ENCODE measurements at regions not wholly inside any gene's neighbourhood (a gene's known extent, or its start where the extent isn't known, plus 50 kb on each side); places are given as distances from the start of the nearest gene placed in this dataset.

DNA sequence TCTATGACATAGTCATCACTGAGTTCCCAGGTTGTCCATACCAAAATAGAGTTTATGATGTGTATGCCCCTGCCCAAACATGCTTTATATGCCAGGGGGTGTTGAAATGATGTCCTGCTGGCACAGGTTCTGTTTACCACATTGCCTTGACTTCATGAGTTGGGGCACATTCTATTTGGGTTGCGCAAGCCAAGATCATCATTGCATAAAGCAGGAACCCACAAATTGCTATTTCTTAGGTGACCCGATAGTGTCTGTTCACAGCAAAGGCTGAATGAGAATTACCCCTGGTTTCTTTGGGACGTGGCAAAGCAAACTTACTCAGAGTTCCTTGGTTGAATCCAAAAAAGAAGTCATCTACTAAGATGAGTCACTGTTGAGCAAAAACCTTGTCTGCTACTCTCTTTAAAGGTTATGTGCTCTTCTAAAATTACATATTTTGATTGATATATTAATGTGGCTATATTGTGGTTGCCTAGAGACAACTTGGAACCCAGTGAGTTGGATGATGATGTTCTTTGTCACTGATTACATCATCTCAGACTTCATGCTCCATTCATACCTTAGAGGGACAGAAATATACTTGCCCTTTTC is 912.6 kb upstream of the SOX9 start:
- Histone ChIP-seq H3K4me2 (ENCODE audit: low read length) (no peak overlapping the region), H3K27ac (ENCODE audit: low read depth, low read length, poor library complexity, severe bottlenecking) (no peak overlapping the region)

DNA sequence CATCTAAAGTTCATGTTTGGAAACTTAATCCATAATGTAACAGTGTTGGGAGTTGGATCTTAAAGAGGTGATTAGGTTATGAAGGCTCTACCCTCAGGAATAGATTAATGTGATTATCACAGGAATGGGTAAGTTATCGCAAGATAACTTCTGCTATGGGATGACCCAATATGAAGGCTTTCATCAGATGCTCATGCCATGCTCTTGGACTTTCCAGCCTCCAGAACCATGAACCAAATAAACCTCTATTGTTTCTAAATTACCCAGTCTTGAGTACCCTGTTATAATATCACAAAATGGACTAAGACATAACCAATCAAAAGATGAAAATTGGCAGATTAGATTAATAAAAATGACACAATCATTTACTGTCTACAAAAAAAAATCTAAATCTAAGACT is 906.9 kb upstream of the SOX9 start:
- no peaks in the 10 kb centered on the region for H3K79me2 ChIP-seq (ENCODE audit: insufficient read depth, low read length)
- H3F3A ChIP-seq (ENCODE audit: insufficient read depth, low read length), result no peaks in the 10 kb centered on the region
- no peaks in the 10 kb centered on the region for H3K9me2 ChIP-seq (ENCODE audit: low read depth, low read length)
- no peaks in the 10 kb centered on the region for H3K4me1 ChIP-seq (ENCODE audit: insufficient read depth, low read length, severe bottlenecking)
- no peaks in the 10 kb centered on the region for H3K36me3 ChIP-seq (ENCODE audit: insufficient read depth, low read length)
- no peak overlapping the region for H3K4me2 ChIP-seq (ENCODE audit: low read length)
- H3K9me3 ChIP-seq (ENCODE audit: low read length), result no peaks in the 10 kb centered on the region
- H3K27me3 ChIP-seq (ENCODE audit: insufficient read depth, low read length), result no peaks in the 10 kb centered on the region
- H3K4me3 ChIP-seq (ENCODE audit: low read depth, low read length, poor library complexity, severe bottlenecking), result no peak overlapping the region
- H3K9ac ChIP-seq (ENCODE audit: low read length), result no peak overlapping the region
- no peak overlapping the region for H2AFZ ChIP-seq (ENCODE audit: low read length)
- H3K27ac ChIP-seq (ENCODE audit: low read depth, low read length, poor library complexity, severe bottlenecking), result no peak overlapping the region
- TF ChIP-seq, protein P1, sequence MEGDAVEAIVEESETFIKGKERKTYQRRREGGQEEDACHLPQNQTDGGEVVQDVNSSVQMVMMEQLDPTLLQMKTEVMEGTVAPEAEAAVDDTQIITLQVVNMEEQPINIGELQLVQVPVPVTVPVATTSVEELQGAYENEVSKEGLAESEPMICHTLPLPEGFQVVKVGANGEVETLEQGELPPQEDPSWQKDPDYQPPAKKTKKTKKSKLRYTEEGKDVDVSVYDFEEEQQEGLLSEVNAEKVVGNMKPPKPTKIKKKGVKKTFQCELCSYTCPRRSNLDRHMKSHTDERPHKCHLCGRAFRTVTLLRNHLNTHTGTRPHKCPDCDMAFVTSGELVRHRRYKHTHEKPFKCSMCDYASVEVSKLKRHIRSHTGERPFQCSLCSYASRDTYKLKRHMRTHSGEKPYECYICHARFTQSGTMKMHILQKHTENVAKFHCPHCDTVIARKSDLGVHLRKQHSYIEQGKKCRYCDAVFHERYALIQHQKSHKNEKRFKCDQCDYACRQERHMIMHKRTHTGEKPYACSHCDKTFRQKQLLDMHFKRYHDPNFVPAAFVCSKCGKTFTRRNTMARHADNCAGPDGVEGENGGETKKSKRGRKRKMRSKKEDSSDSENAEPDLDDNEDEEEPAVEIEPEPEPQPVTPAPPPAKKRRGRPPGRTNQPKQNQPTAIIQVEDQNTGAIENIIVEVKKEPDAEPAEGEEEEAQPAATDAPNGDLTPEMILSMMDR (IDR thresholded peaks at IDR 0.05; ENCODE audit: low read length), result no peak
- no peak for TF ChIP-seq EZH2 (IDR thresholded peaks at IDR 0.05; ENCODE audit: borderline replicate concordance, low read length)
- no peaks in the 10 kb centered on the region for H4K20me1 ChIP-seq (ENCODE audit: insufficient read depth, low read length)

More for the DNA sequence above, 912.6 kb upstream of the SOX9 start:
- no peak overlapping the region for H3K4me3 ChIP-seq (ENCODE audit: low read depth, low read length, poor library complexity, severe bottlenecking)
- no peaks in the 10 kb centered on the region for H4K20me1 ChIP-seq (ENCODE audit: insufficient read depth, low read length)
- TF ChIP-seq, protein P1 (IDR thresholded peaks at IDR 0.05; ENCODE audit: low read length), result no peak
- no peak for TF ChIP-seq EZH2 (IDR thresholded peaks at IDR 0.05; ENCODE audit: borderline replicate concordance, low read length)
- no peaks in the 10 kb centered on the region for H3K9me3 ChIP-seq (ENCODE audit: low read length)
- no peaks in the 10 kb centered on the region for H3K79me2 ChIP-seq (ENCODE audit: insufficient read depth, low read length)
- H3K4me1 ChIP-seq (ENCODE audit: insufficient read depth, low read length, severe bottlenecking), result no peaks in the 10 kb centered on the region
- H3K27me3 ChIP-seq (ENCODE audit: insufficient read depth, low read length), result no peaks in the 10 kb centered on the region
- no peaks in the 10 kb centered on the region for H3F3A ChIP-seq (ENCODE audit: insufficient read depth, low read length)
- H3K9me2 ChIP-seq (ENCODE audit: low read depth, low read length), result no peaks in the 10 kb centered on the region
- H3K9ac ChIP-seq (ENCODE audit: low read length), result no peak overlapping the region
- no peaks in the 10 kb centered on the region for H3K36me3 ChIP-seq (ENCODE audit: insufficient read depth, low read length)
- no peak overlapping the region for H2AFZ ChIP-seq (ENCODE audit: low read length)

DNA sequence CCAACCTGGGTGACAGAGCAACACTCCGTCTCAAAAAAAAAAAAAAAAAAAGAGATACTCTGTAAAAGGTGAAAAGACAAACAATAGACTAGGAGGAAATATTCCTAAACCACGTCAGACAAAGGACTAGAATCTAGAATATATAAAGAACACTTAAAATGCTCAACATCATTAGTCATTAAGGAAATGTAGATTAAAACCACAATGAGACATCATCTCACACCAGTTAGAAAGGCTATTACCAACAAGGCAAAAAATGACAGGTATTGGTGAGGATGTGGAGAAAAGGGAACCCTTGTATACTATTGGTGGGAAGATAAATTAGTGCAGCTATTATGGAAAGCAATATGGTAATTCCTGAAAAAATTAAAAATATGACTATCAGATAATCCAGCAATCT is 903.1 kb upstream of the SOX9 start:
- no peak overlapping the region for H3K27ac ChIP-seq (ENCODE audit: low read depth, low read length, poor library complexity, severe bottlenecking)
- H3K9me3 ChIP-seq (ENCODE audit: low read length), result no peaks in the 10 kb centered on the region
- no peaks in the 10 kb centered on the region for H3K9me2 ChIP-seq (ENCODE audit: low read depth, low read length)
- H4K20me1 ChIP-seq (ENCODE audit: insufficient read depth, low read length), result no peaks in the 10 kb centered on the region
- no peaks in the 10 kb centered on the region for H3K36me3 ChIP-seq (ENCODE audit: insufficient read depth, low read length)
- H3K27me3 ChIP-seq (ENCODE audit: insufficient read depth, low read length), result no peaks in the 10 kb centered on the region
- no peaks in the 10 kb centered on the region for H3K4me1 ChIP-seq (ENCODE audit: insufficient read depth, low read length, severe bottlenecking)
- TF ChIP-seq, protein P1 (IDR thresholded peaks at IDR 0.05; ENCODE audit: low read length), result no peak
- TF ChIP-seq EZH2 (IDR thresholded peaks at IDR 0.05; ENCODE audit: borderline replicate concordance, low read length), result no peak
- no peak overlapping the region for H3K4me2 ChIP-seq (ENCODE audit: low read length)
- no peak overlapping the region for H3K9ac ChIP-seq (ENCODE audit: low read length)
- H2AFZ ChIP-seq (ENCODE audit: low read length), result no peak overlapping the region
- no peaks in the 10 kb centered on the region for H3K79me2 ChIP-seq (ENCODE audit: insufficient read depth, low read length)
- no peaks in the 10 kb centered on the region for H3F3A ChIP-seq (ENCODE audit: insufficient read depth, low read length)
- no peak overlapping the region for H3K4me3 ChIP-seq (ENCODE audit: low read depth, low read length, poor library complexity, severe bottlenecking)

Data from OCI-LY1 (cell line).